Stimulated activated CD8-positive, alpha-beta memory T cell treated with anti-CD3 and anti-CD28 coated beads, Interleukin-7, amount 100 ng/mL, for 48 hours (primary cell): ENCODE measurements at regions not wholly inside any gene's neighbourhood (a gene's known extent, or its start where the extent isn't known, plus 50 kb on each side); places are given as distances from the start of the nearest gene placed in this dataset.
"Not testable (repeated sequence)": the region's sequence is repeated elsewhere in the genome, so short reads cannot be mapped to it uniquely, and the experiment has no call there.

Experiments
- DNase-seq, 2 donors: peaks; one replicate each; pipeline ENCODE4 v3.0.0-alpha.2; 2020; ENCODE audit warnings: low read depth in 1 of 2; ENCODE audit errors: extremely low read depth in 1 of 2

DNA sequence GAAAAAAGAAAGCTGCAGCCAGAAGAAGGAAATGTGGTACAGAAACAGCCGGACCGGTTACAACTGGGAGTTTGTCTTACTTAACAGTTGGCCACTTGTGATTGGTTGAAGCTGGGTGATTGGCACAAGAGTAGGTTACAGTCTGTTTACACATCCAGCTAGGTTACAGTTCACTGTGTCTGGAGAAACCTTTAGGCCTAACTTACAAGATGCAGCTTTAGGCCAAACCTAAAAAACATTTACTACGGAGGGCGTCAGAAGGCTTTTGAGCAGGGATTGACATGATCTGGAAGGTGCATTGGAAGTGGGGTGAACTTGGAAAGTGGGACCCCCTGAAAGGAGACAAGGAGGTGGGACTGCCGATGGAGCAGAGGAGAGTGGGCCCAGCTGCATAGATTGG is 122.3 kb downstream of the BANF2 start:
- no peak for DNase-seq

DNA sequence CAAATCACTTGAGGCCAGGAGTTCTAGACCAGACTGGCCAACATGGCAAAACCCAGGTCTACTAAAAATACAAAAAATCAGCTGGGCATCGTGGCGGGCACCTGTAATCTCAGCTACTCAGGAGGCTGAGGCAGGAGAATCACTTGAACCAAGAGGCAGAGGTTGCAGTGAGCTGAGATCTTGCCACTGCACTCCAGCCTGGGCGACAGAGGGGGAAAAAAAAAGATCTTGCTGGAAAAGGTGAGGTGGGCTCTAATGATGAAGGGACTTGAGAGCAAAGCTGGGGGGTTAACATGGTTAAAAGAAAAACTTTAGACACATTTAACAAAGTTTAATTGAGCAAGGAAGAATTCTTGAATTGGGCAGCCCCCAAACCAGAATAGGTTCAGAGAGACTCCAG is 121.8 kb downstream of the BANF2 start:
- not testable (repeated sequence) for DNase-seq

DNA sequence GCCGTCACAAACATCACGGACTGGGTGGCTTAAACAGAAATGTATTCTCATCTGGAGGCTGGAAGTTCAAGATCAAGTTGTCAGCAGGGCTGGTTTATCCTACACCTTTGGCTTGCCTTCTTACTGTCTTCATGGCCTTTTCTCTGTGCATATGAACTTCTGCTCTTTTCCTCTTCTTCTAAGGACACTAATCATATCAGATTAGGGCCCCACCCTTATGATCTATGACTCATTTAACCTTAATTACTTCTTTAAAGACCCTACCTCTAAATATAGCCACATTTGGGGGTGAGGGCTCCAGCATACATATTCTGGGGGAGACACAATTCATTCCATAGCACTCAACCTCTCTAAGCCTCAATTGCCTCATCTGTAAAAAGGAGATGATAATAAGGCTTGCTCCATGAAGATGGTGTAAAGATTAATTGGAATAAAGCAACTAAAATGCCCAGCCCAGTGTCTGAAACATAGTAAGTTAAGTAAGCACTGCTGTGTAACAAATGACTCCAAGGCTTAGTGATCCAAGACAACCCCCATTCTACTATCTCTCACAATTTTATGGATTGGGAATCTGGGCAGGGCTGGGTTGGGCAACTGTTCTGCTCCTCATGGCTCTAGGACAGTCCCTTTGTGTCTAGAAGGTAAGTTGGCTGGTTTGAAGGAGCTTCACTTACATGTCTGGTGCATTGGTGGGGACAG is 119.8 kb downstream of the BANF2 start:
- no peak for DNase-seq

DNA sequence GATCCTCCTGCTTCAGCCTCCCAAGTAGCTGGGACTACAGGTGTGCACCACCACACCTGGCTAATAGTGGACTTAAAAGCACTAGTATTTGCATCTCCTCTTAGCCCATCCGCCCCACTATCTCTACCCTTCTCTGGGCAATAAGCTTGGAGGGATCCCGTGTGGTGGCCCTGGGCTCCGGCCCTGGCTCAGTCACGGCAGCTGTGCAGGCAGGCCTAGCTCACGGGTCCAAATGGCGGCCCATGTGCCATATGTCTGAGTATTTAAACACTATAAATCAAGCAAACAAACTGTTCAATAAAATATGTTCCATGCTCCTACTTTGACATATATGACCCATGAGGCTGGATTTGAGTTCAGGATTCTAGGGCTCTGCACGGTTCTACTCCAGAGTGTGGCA is 118.4 kb downstream of the BANF2 start:
- no peak for DNase-seq

DNA sequence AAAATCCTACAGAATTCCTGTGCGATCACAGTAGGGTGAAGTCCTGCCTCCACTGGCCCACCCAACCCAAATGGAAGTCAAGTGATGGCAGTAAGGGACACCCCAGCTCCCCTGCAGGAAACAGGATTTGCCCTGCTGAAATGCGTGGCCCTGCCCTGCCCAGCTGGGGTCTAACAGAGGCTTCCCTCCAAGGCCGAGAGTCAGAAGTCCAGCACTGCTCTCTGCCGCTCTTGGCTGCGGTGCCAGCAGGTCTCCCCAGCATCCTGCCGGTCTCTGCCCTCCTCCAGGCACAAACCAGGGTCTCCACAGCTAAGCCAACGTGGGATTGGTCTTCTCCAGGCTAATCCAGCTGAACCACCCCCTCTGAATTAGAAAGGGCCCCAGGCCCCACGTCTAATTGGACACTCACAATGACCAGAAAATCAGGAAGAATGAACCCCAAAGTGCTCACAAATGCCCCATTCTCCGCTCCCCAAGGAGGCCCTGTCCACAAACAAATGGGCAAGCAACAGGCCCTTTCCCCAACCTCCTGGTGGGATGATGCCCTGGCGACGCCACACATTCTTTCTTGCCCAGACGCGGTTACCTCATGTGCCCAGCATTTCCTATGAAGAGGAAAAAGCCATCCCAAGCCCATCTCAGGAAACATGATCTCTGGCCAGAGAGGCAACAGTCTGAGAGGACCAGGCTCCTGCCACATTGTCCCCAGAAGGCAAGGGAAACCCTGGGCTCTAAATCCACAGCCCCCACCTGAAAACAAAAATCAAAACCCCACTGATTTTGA is 117.2 kb downstream of the BANF2 start:
- no peak for DNase-seq

- DNase-seq = no peak
Observed at GRCh38 chr20:17811628-17811965, 111.8 kb downstream of the BANF2 start.

- no peak for DNase-seq
Observed at GRCh38 chr20:17810847-17811627, 111.3 kb downstream of the BANF2 start.

GRCh38 chr20:17810062-17810631 is 110.4 kb downstream of the BANF2 start:
- no peak for DNase-seq

GRCh38 chr20:17809362-17810061 is 109.7 kb downstream of the BANF2 start:
- no peak for DNase-seq

DNA sequence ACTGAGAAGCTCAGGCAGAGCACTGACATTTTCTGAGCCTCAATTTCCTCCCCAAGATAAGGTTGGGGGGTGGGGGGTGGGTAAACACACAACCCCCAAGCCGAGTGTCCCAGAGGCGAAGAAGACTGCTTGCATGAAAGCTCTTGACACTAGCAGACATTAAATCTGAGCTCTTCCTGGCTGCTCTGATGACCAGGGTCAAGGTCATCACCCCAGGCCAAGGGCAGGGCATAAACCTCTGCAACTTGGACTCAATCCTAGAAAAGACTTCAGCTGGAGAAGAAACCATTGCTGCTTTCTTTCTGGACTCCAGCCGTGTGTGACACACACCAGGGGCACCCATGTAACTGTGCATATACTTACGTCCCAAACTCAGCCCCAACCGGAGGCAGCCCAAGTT is 109.0 kb downstream of the BANF2 start:
- no peak for DNase-seq

GRCh38 chr20:17808357-17808756 is 108.6 kb downstream of the BANF2 start:
- DNase-seq = no peak

GRCh38 chr20:17807651-17808050 is 107.9 kb downstream of the BANF2 start:
- DNase-seq = no peak

- DNase-seq = no peak
Observed at GRCh38 chr20:17806739-17807441, 107.1 kb downstream of the BANF2 start.

- DNase-seq = no peak
Observed at GRCh38 chr20:17806107-17806506, 106.3 kb downstream of the BANF2 start.

GRCh38 chr20:17803765-17804164 is 104.0 kb downstream of the BANF2 start:
- DNase-seq = no peak

GRCh38 chr20:17799575-17800227 is 99.9 kb downstream of the BANF2 start:
- DNase-seq = no peak

DNA sequence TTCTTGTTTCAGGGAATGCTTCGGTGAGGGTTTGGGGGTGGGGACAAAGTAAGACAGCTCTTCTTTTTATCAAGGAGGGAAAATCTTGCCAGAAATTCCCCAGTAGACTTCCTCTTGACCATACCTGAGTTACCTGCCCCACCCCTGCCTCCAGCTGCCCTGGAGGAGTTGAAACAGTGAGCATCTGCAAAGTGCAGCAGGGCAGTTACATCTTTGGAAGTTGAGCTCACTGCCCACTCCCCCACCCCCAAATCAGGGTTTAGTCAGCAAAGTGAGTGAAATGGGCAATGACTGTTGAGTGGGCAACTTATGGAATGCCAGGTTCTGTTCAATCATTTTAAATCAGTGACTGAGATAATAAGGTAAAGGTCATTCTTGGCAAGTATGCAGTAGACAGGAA is 98.8 kb downstream of the BANF2 start:
- no peak for DNase-seq

DNA sequence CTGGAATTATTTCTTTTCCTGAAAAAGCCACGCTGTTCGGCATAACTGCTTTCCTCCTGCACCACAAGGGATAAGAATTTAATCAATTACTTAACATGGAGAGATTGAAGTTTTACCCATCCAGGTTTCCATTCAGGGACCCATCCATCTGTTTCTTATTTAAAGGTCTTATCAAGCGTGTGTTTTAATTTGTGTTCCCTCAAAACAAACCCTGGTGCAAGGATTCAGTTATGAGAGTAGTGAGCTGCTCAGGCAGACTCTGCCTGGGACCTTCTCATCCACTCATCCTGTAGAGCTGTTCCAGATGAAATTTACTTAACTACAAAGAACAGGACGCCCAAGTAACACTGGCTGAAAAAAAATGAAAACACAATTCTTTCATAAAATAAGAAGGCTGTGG is 97.8 kb downstream of the BANF2 start:
- DNase-seq = no peak

DNA sequence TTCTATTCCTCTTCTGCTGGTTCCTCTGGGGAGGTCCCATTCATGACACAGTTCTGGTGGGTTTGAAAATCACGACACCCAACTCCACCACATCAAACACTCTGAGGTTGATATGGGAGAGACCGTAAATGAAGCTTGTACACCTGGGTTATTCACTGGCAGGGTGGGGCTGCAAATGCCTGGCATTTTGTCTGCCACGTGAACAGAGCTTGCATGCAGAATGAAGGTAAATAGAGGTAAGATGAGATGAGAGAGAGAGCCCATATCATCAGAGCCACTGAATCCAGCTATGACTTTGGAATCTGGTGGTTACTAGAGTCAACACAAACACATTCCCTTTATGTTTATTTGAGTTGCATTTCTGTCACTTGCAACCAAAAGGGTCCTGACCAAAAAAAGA is 97.4 kb downstream of the BANF2 start:
- DNase-seq = no peak

- DNase-seq = no peak
Observed at GRCh38 chr20:17796091-17796563, 96.4 kb downstream of the BANF2 start.
